ENCODE measurements at regions not wholly inside any gene's neighbourhood (a gene's known extent, or its start where the extent isn't known, plus 50 kb on each side); places are given as distances from the start of the nearest gene placed in this dataset.

DNA sequence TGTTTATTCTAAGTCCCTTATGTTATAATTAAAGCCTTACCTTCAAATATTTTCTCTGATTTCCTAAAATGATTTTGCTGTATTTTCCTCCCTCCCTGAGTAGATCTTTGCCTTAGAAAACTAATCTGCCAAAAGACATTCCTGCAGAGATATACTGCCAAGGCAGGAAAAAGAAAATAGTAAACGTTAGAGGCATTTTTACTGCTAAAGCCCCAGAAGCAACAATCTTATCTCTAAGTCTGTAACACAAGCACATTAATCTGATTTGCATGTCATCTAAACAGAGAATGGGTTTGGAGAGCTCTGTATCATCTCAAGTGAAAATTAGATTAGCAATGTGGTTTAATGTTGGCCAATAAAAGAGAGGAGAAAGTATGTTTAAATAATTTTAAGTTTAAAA, 847.7 kb downstream of the MAT2B start:
- Histone ChIP-seq H2BK12ac (ENCODE audit: low read length) (no peak overlapping the region), H3K4me2 (ENCODE audit: low read length) (no peak overlapping the region), H3K27ac (ENCODE audit: low read depth, low read length) (no peak overlapping the region), H3K9me3 (ENCODE audit: insufficient read depth, low read depth, low read length) (no peaks in the 10 kb centered on the region), H3K27me3 (ENCODE audit: insufficient read depth, low read length) (no peaks in the 10 kb centered on the region), H3K14ac (ENCODE audit: low read length) (no peak overlapping the region), H2AFZ (ENCODE audit: insufficient read depth, low read length, poor library complexity) (no peak overlapping the region), H3K79me1 (ENCODE audit: low read length) (no peaks in the 10 kb centered on the region), H4K8ac (ENCODE audit: low read depth, low read length) (no peak overlapping the region), H3K18ac (ENCODE audit: low read length) (no peak overlapping the region), H3K9ac (ENCODE audit: low read length) (no peak overlapping the region), H4K12ac (ENCODE audit: low read depth, low read length) (no peak overlapping the region), H3K79me2 (ENCODE audit: control insufficient read depth, insufficient read depth, low read length, poor library complexity) (no peaks in the 10 kb centered on the region), H2AK5ac (ENCODE audit: low read length) (no peak overlapping the region), H3K36me3 (ENCODE audit: control insufficient read depth in 1 of 2, insufficient read depth in 2 of 2, low read length in 2 of 2) (no peaks in the 10 kb centered on the region), H3K23ac (ENCODE audit: low read length) (no peak overlapping the region), H3K4me1 (ENCODE audit: control insufficient read depth in 1 of 2, insufficient read depth in 2 of 2, low read length in 2 of 2) (no peaks in the 10 kb centered on the region), H3K4me3 (ENCODE audit: low read depth, low read length) (no peak overlapping the region), H4K91ac (ENCODE audit: low read depth, low read length) (no peak overlapping the region), H2BK5ac (ENCODE audit: low read depth, low read length, poor library complexity) (no peak overlapping the region), H3K4ac (ENCODE audit: low read depth, low read length) (no peak overlapping the region), H2BK120ac (ENCODE audit: insufficient read depth, low read length, poor library complexity) (no peak overlapping the region)
- no CpG with 5 or more reads among the region's 1 CpG for WGBS (ENCODE audit: extremely low coverage, insufficient coverage, insufficient read length)
- DNase-seq, result no peak

DNA sequence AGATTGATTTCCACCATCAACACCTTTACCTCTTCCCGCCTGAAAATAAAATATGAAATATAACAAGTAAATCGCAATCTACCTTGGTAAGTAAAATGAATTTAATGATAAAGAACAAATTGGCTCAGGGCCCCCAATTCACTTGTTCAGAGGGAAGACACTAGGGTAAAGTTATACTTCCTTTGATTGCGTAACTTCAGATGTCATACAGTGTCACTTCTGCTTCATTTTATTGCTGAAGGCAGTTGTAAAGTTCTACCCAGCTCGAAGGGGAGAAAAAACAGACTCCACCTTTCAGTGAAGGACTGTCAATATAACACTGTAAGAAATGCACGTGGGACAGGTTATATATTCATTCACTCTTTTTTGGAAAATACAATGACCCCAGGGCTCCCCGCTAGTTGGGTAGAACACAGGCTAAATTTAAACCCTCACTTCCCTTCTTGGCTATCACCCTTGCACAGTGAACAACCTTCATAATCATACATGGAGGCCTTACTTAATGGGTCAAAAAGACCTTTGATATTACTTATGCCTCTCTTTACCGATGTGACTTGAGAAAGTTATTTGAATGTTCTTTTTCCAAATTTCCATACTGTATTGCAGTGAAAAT, 848.8 kb downstream of the MAT2B start:
- no peak for DNase-seq
- Histone ChIP-seq H3K14ac (ENCODE audit: low read length) (no peak overlapping the region), H3K4me3 (ENCODE audit: low read depth, low read length) (no peak overlapping the region), H4K8ac (ENCODE audit: low read depth, low read length) (no peak overlapping the region), H3K4me1 (ENCODE audit: control insufficient read depth in 1 of 2, insufficient read depth in 2 of 2, low read length in 2 of 2) (no peaks in the 10 kb centered on the region), H2AK5ac (ENCODE audit: low read length) (no peak overlapping the region), H4K91ac (ENCODE audit: low read depth, low read length) (no peak overlapping the region), H3K27me3 (ENCODE audit: insufficient read depth, low read length) (no peaks in the 10 kb centered on the region), H2AFZ (ENCODE audit: insufficient read depth, low read length, poor library complexity) (no peak overlapping the region), H3K36me3 (ENCODE audit: control insufficient read depth in 1 of 2, insufficient read depth in 2 of 2, low read length in 2 of 2) (no peaks in the 10 kb centered on the region), H3K23ac (ENCODE audit: low read length) (no peak overlapping the region), H3K9ac (ENCODE audit: low read length) (no peak overlapping the region), H4K12ac (ENCODE audit: low read depth, low read length) (no peak overlapping the region), H3K79me1 (ENCODE audit: low read length) (no peaks in the 10 kb centered on the region), H2BK5ac (ENCODE audit: low read depth, low read length, poor library complexity) (no peak overlapping the region), H2BK12ac (ENCODE audit: low read length) (no peak overlapping the region), H3K18ac (ENCODE audit: low read length) (no peak overlapping the region), H3K4me2 (ENCODE audit: low read length) (no peak overlapping the region), H3K4ac (ENCODE audit: low read depth, low read length) (no peak overlapping the region), H2BK120ac (ENCODE audit: insufficient read depth, low read length, poor library complexity) (no peak overlapping the region), H3K9me3 (ENCODE audit: insufficient read depth, low read depth, low read length) (no peaks in the 10 kb centered on the region), H3K27ac (ENCODE audit: low read depth, low read length) (no peak overlapping the region), H3K79me2 (ENCODE audit: control insufficient read depth, insufficient read depth, low read length, poor library complexity) (no peaks in the 10 kb centered on the region)
- 100% methylated on average over 1 of the region's 7 CpGs for WGBS (ENCODE audit: extremely low coverage, insufficient coverage, insufficient read length)

DNA sequence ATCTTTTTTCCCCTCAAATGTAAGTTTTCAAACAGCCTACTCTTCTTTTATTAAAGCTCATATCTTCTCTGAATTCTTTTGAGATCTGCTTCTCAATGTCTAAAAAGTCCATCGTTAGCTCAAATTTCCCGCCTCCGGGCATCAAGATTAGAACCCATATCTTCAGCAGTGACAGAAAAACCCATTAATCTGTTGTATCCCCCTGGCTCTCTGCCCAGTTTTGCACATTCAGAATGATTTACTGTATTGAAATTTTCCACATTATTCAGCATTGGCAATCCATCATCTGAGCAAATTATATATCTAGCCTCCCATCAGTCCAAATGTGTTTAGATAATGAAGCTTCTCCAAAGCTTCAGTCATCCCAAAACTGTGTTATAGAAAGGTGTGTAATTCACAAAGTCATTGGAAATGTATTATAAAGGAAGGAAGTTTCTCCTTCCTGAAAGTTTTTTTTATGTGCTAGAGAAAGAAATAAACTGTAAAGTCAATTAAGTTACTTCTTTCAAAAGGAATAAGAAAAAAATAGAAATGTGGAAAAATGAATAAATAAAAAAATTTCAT, 849.9 kb downstream of the MAT2B start:
- H4K12ac ChIP-seq (ENCODE audit: low read depth, low read length), result no peak overlapping the region
- H3K4me2 ChIP-seq (ENCODE audit: low read length), result no peak overlapping the region
- H3K9ac ChIP-seq (ENCODE audit: low read length), result no peak overlapping the region
- H3K79me1 ChIP-seq (ENCODE audit: low read length), result no peaks in the 10 kb centered on the region
- H2AK5ac ChIP-seq (ENCODE audit: low read length), result no peak overlapping the region
- H2BK5ac ChIP-seq (ENCODE audit: low read depth, low read length, poor library complexity), result no peak overlapping the region
- H4K8ac ChIP-seq (ENCODE audit: low read depth, low read length), result no peak overlapping the region
- no peaks in the 10 kb centered on the region for H3K27me3 ChIP-seq (ENCODE audit: insufficient read depth, low read length)
- no peak overlapping the region for H2BK12ac ChIP-seq (ENCODE audit: low read length)
- no peak overlapping the region for H2BK120ac ChIP-seq (ENCODE audit: insufficient read depth, low read length, poor library complexity)
- H2AFZ ChIP-seq (ENCODE audit: insufficient read depth, low read length, poor library complexity), result no peak overlapping the region
- no peak for DNase-seq
- no CpG with 5 or more reads among the region's 3 CpGs for WGBS (ENCODE audit: extremely low coverage, insufficient coverage, insufficient read length)
- no peak overlapping the region for H3K18ac ChIP-seq (ENCODE audit: low read length)
- no peak overlapping the region for H3K4ac ChIP-seq (ENCODE audit: low read depth, low read length)
- H3K4me1 ChIP-seq (ENCODE audit: control insufficient read depth in 1 of 2, insufficient read depth in 2 of 2, low read length in 2 of 2), result no peaks in the 10 kb centered on the region
- H3K14ac ChIP-seq (ENCODE audit: low read length), result no peak overlapping the region
- no peaks in the 10 kb centered on the region for H3K79me2 ChIP-seq (ENCODE audit: control insufficient read depth, insufficient read depth, low read length, poor library complexity)
- H3K4me3 ChIP-seq (ENCODE audit: low read depth, low read length), result no peak overlapping the region
- no peaks in the 10 kb centered on the region for H3K9me3 ChIP-seq (ENCODE audit: insufficient read depth, low read depth, low read length)
- H4K91ac ChIP-seq (ENCODE audit: low read depth, low read length), result no peak overlapping the region
- no peak overlapping the region for H3K23ac ChIP-seq (ENCODE audit: low read length)
- no peak overlapping the region for H3K27ac ChIP-seq (ENCODE audit: low read depth, low read length)
- no peaks in the 10 kb centered on the region for H3K36me3 ChIP-seq (ENCODE audit: control insufficient read depth in 1 of 2, insufficient read depth in 2 of 2, low read length in 2 of 2)

DNA sequence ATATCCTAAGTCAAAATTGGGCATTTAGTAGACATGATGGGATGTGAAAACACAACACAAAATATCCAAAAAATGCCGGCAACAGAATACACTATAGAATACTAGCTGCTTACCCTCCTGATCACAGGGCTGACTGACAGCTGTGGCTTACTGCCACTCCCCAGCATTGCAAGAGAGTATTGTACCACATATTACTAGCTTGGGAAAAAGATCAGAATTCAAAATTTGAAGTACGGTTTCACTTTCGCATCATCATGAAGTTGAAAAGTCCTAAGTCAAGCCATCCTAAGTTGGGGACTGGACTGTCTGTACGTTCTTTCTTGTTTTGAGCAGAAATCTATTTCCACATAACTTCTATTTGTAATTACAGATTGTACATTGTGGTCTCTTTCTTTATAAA, 851.4 kb downstream of the MAT2B start:
- Histone ChIP-seq H2AFZ (ENCODE audit: insufficient read depth, low read length, poor library complexity) (no peak overlapping the region), H3K9ac (ENCODE audit: low read length) (no peak overlapping the region), H2BK5ac (ENCODE audit: low read depth, low read length, poor library complexity) (no peak overlapping the region), H3K79me2 (ENCODE audit: control insufficient read depth, insufficient read depth, low read length, poor library complexity) (no peaks in the 10 kb centered on the region), H3K79me1 (ENCODE audit: low read length) (no peaks in the 10 kb centered on the region), H3K23ac (ENCODE audit: low read length) (no peak overlapping the region), H3K9me3 (ENCODE audit: insufficient read depth, low read depth, low read length) (no peaks in the 10 kb centered on the region), H3K4me3 (ENCODE audit: low read depth, low read length) (no peak overlapping the region), H3K27me3 (ENCODE audit: insufficient read depth, low read length) (no peaks in the 10 kb centered on the region), H3K36me3 (ENCODE audit: control insufficient read depth in 1 of 2, insufficient read depth in 2 of 2, low read length in 2 of 2) (no peaks in the 10 kb centered on the region), H2BK12ac (ENCODE audit: low read length) (no peak overlapping the region), H4K12ac (ENCODE audit: low read depth, low read length) (no peak overlapping the region), H3K4ac (ENCODE audit: low read depth, low read length) (no peak overlapping the region), H3K18ac (ENCODE audit: low read length) (no peak overlapping the region), H3K27ac (ENCODE audit: low read depth, low read length) (no peak overlapping the region), H4K91ac (ENCODE audit: low read depth, low read length) (no peak overlapping the region), H3K14ac (ENCODE audit: low read length) (no peak overlapping the region), H2BK120ac (ENCODE audit: insufficient read depth, low read length, poor library complexity) (no peak overlapping the region), H3K4me2 (ENCODE audit: low read length) (no peak overlapping the region), H4K8ac (ENCODE audit: low read depth, low read length) (no peak overlapping the region), H2AK5ac (ENCODE audit: low read length) (no peak overlapping the region), H3K4me1 (ENCODE audit: control insufficient read depth in 1 of 2, insufficient read depth in 2 of 2, low read length in 2 of 2) (no peaks in the 10 kb centered on the region)
- no CpG with 5 or more reads among the region's 4 CpGs for WGBS (ENCODE audit: extremely low coverage, insufficient coverage, insufficient read length)
- DNase-seq, result no peak

All from trophoblast cell (in vitro differentiated cells and primary cell).